HepG2 (cell line): ENCODE measurements at regions not wholly inside any gene's neighbourhood (a gene's known extent, or its start where the extent isn't known, plus 50 kb on each side); places are given as distances from the start of the nearest gene placed in this dataset.

Source experiments
- ATAC-seq: fragments of 200-7000 bp; cut with Tn5 transposase; 3 replicates; pipeline ENCODE4 v1.9.1; 2020; ENCODE audit warnings: mild to moderate bottlenecking, moderate library complexity
- BruUV-seq: library from RNA; stranded (reverse); fragments of 400-500 nt; replicated peaks from 2 replicates; lab custom pipeline; 2021; lab: Mats Ljungman, UMichigan
- CTCF ChIA-PET: fragments of 300-600 bp; formaldehyde crosslinking; extraction: SDS; loops from one replicate; lab custom pipeline; 2021; ENCODE audit warnings: low total read pairs, inconsistent platforms, low intra/inter-chr PET ratio; lab: Yijun Ruan, JAX
- POLR2A ChIA-PET: fragments of 350-600 bp; sonication (Branson Sonifier 250); formaldehyde crosslinking; loops from one replicate; lab custom pipeline; 2020; ENCODE audit warnings: antibody characterized with exemption, inconsistent platforms; lab: Yijun Ruan, JAX
- DNase-seq: peaks from one replicate; pipeline ENCODE4 v3.0.0-alpha.2; 2015; ENCODE audit warnings: low spot score
- FAIRE-seq: peaks from 3 replicates; lab custom pipeline; 2011; peaks lifted over from hg19 to GRCh38; lab: Jason Lieb, UNC
- H2AFZ ChIP-seq: one replicate; pipeline ENCODE4 v1.6.1; 2011; ENCODE audit warnings: low read length, inconsistent platforms
- H3K27ac ChIP-seq: fragments of 300-600 bp; 3 replicates; pipeline ENCODE4 v1.8.0; 2011; ENCODE audit warnings: mixed run types, mild to moderate bottlenecking, mixed read lengths, low read length, inconsistent platforms; ENCODE audit not compliant: insufficient read depth; ENCODE audit errors: extremely low read length
- H3K27me3 ChIP-seq, 2 experiments: fragments of 200-600 bp in 1 of 2; 2 replicates in 1 of 2; 3 replicates in 1 of 2; pipeline versions ENCODE4 v1.6.0 to v1.8.0; 2011; ENCODE audit warnings: low read length in 2 of 2, mild to moderate bottlenecking in 2 of 2, moderate library complexity in 2 of 2, inconsistent platforms in 1 of 2; ENCODE audit not compliant: insufficient read depth in 2 of 2, control insufficient read depth in 1 of 2
- H3K36me3 ChIP-seq, 2 experiments: fragments of 200-600 bp in 1 of 2; replicated peaks in 1 of 2; 2 replicates in 1 of 2; 3 replicates in 1 of 2; pipeline versions ENCODE4 v1.5.1 to v1.8.0; 2011; ENCODE audit warnings: low read length in 2 of 2, inconsistent platforms in 1 of 2; ENCODE audit not compliant: insufficient read depth in 2 of 2, control insufficient read depth in 1 of 2
- H3K4me1 ChIP-seq: 2 replicates; pipeline ENCODE4 v1.5.1; 2012; ENCODE audit warnings: low read length, inconsistent platforms; ENCODE audit not compliant: insufficient read depth
- H3K4me2 ChIP-seq: 2 replicates; pipeline ENCODE4 v1.6.0; 2011; ENCODE audit warnings: low read depth, low read length, inconsistent platforms
- H3K4me3 ChIP-seq, 3 experiments: fragments of 200-600 bp in 1 of 3; sonication (generic), shearing (Covaris generic) in 1 of 3; replicated peaks in 1 of 3; 2 replicates each; pipeline ENCODE4 v1.5.1; 2011 to 2016; ENCODE audit warnings: low read length in 3 of 3, inconsistent platforms in 2 of 3, low read depth in 2 of 3, mild to moderate bottlenecking in 2 of 3, control low read depth in 1 of 3, mixed read lengths in 1 of 3; ENCODE audit not compliant: insufficient read depth in 1 of 3
- H3K79me2 ChIP-seq: one replicate; pipeline ENCODE4 v1.6.1; 2011; ENCODE audit warnings: low read length, inconsistent platforms; ENCODE audit not compliant: insufficient read depth
- H3K9ac ChIP-seq: 2 replicates; pipeline ENCODE4 v1.6.0; 2011; ENCODE audit warnings: mild to moderate bottlenecking, low read depth, low read length, inconsistent platforms; ENCODE audit not compliant: insufficient read depth
- H3K9me3 ChIP-seq: 2 replicates; pipeline ENCODE4 v1.5.1; 2012; ENCODE audit warnings: mild to moderate bottlenecking, low read length
- H4K20me1 ChIP-seq: 2 replicates; pipeline ENCODE4 v1.6.0; 2011; ENCODE audit warnings: inconsistent platforms, mild to moderate bottlenecking, low read length, moderate library complexity; ENCODE audit not compliant: insufficient read depth
- SNAI1 ChIP-seq: sonication (generic); formaldehyde crosslinking; IDR thresholded peaks from 2 replicates; pipeline ENCODE4 v1.5.0; 2020; ENCODE audit warnings: mild to moderate bottlenecking, missing genetic modification reagents, borderline replicate concordance
- SRSF1 ChIP-seq: fragments of 200-400 bp; formaldehyde crosslinking; optimal IDR thresholded peaks from 2 replicates; pipeline ENCODE3; 2017; ENCODE audit warnings: mild to moderate bottlenecking, low read depth, low read length, moderate library complexity
- ZMYM2 ChIP-seq: sonication (generic); formaldehyde crosslinking; IDR thresholded peaks from 2 replicates; pipeline ENCODE4 v1.8.0; 2022; ENCODE audit warnings: mild to moderate bottlenecking, missing genetic modification reagents
- WGBS: methylation state at CpG from one replicate; pipeline ENCODE4 v1.1.6; 2017; ENCODE audit warnings: low lambda C conversion rate; 5-methylcytosine and 5-hydroxymethylcytosine counted together
- in situ Hi-C: cut with HindIII; loops from 2 replicates; pipeline ENCODE4 v1.10.0; 2017; ENCODE audit warnings: low pct_unique_long_range_greater_than_20kb; ENCODE audit not compliant: extremely low pct_ligation_motif_present
- intact Hi-C: fragments of 100-400 bp; cut with micrococcal nuclease; formaldehyde crosslinking; loops from one replicate; pipeline ENCODE4 v1.10.0; 2022; ENCODE audit not compliant: unreplicated experiment
- TF ChIP-seq, protein P1 (sequence below): sonication (generic); formaldehyde crosslinking; IDR thresholded peaks from 2 replicates; pipeline ENCODE4 v1.5.1; 2020; ENCODE audit warnings: missing genetic modification reagents, mild to moderate bottlenecking, borderline replicate concordance
- TF ChIP-seq, protein P2 (sequence below): sonication (generic); formaldehyde crosslinking; IDR thresholded peaks from 2 replicates; pipeline ENCODE4 v1.5.0; 2020; ENCODE audit warnings: missing genetic modification reagents
- TF ChIP-seq, protein P3 (sequence below): sonication (generic); formaldehyde crosslinking; IDR thresholded peaks from 2 replicates; pipeline ENCODE4 v1.4.0; 2020; ENCODE audit warnings: missing genetic modification reagents, mild to moderate bottlenecking, borderline replicate concordance

DNA sequence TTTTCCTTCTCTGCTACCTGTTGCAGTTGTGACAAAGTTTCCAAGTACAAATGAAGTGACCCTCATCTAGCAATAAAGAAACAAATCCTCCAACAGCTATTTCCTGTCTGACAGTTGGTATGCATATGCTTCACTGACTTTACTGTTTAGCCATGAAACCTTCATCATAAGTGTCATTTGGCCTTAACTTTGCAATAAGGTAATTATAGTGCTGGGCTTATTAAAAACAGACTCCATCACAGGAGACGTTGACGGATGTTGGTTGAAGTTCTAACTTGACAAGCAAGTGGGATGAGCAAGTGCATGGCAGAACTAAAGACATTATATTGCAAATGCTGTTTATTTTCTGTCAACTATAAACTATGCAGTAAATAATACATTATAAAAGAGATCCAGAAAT is 425.2 kb downstream of the RPS29 start:
- Histone ChIP-seq H3K9me3 (no peaks in the 10 kb centered on the region), H2AFZ (no peak overlapping the region), H3K9ac (no peak overlapping the region), H3K27ac (no peak overlapping the region), H3K4me2 (no peak overlapping the region), H3K27me3 (no peaks in the 10 kb centered on the region), H3K4me3 (no peak overlapping the region), H3K79me2 (no peaks in the 10 kb centered on the region), H3K4me1 (no peaks in the 10 kb centered on the region), H4K20me1 (no peaks in the 10 kb centered on the region)
- ATAC-seq (no peak), FAIRE-seq (no peak)
- in situ Hi-C loops: loop anchor here (25.0 kb wide), 1 partner anchor 1249 kb away; no protein-coding TSS in a partner anchor
- 3% methylated on average over 2 of the region's 2 CpGs for WGBS
- intact Hi-C loops: no loop called here
- POLR2A ChIA-PET: no interaction called here
- no peak for TF ChIP-seq ZMYM2 (CRISPR knock-in tag)
- TF ChIP-seq, protein P1, sequence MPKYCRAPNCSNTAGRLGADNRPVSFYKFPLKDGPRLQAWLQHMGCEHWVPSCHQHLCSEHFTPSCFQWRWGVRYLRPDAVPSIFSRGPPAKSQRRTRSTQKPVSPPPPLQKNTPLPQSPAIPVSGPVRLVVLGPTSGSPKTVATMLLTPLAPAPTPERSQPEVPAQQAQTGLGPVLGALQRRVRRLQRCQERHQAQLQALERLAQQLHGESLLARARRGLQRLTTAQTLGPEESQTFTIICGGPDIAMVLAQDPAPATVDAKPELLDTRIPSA: no peak
- TF ChIP-seq SRSF1: no peak
- TF ChIP-seq, all 625 proteins: peak for 0
- H3K36me3 ChIP-seq: no peaks in the 10 kb centered on the region
- CTCF ChIA-PET: no interaction called here
- BruUV-seq: no TSS peak
- DNase-seq: no peak

- no peak for ATAC-seq
- H3K9ac ChIP-seq: no peak overlapping the region
- H3K79me2 ChIP-seq: no peaks in the 10 kb centered on the region
- no peaks in the 10 kb centered on the region for H3K36me3 ChIP-seq
- DNase-seq: no peak
- CTCF ChIA-PET: no interaction called here
- no peaks in the 10 kb centered on the region for H3K27me3 ChIP-seq
- in situ Hi-C loops (loop anchor here (25.0 kb wide), 1 partner anchor 1247 kb away; no protein-coding TSS in a partner anchor), intact Hi-C loops (no loop called here)
- H3K4me3 ChIP-seq: no peak overlapping the region
- H3K9me3 ChIP-seq: no peaks in the 10 kb centered on the region
- no peak overlapping the region for H3K27ac ChIP-seq
- TF ChIP-seq, protein P2, sequence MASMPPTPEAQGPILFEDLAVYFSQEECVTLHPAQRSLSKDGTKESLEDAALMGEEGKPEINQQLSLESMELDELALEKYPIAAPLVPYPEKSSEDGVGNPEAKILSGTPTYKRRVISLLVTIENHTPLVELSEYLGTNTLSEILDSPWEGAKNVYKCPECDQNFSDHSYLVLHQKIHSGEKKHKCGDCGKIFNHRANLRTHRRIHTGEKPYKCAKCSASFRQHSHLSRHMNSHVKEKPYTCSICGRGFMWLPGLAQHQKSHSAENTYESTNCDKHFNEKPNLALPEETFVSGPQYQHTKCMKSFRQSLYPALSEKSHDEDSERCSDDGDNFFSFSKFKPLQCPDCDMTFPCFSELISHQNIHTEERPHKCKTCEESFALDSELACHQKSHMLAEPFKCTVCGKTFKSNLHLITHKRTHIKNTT (CRISPR knock-in tag): no peak
- no peak for TF ChIP-seq SNAI1 (CRISPR knock-in tag)
- TF ChIP-seq, protein P3, sequence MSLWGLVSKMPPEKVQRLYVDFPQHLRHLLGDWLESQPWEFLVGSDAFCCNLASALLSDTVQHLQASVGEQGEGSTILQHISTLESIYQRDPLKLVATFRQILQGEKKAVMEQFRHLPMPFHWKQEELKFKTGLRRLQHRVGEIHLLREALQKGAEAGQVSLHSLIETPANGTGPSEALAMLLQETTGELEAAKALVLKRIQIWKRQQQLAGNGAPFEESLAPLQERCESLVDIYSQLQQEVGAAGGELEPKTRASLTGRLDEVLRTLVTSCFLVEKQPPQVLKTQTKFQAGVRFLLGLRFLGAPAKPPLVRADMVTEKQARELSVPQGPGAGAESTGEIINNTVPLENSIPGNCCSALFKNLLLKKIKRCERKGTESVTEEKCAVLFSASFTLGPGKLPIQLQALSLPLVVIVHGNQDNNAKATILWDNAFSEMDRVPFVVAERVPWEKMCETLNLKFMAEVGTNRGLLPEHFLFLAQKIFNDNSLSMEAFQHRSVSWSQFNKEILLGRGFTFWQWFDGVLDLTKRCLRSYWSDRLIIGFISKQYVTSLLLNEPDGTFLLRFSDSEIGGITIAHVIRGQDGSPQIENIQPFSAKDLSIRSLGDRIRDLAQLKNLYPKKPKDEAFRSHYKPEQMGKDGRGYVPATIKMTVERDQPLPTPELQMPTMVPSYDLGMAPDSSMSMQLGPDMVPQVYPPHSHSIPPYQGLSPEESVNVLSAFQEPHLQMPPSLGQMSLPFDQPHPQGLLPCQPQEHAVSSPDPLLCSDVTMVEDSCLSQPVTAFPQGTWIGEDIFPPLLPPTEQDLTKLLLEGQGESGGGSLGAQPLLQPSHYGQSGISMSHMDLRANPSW (CRISPR knock-in tag): no peak
- no peaks in the 10 kb centered on the region for H4K20me1 ChIP-seq
- FAIRE-seq: no peak
- no peak overlapping the region for H3K4me2 ChIP-seq
- H2AFZ ChIP-seq: no peak overlapping the region
- H3K4me1 ChIP-seq: no peaks in the 10 kb centered on the region
- no TSS peak for BruUV-seq
- POLR2A ChIA-PET: no interaction called here
These were observed 427.1 kb downstream of the RPS29 start for GRCh38 chr14:49159081-49159480.
